ENCODE measurements at regions not wholly inside any gene's neighbourhood (a gene's known extent, or its start where the extent isn't known, plus 50 kb on each side); places are given as distances from the start of the nearest gene placed in this dataset.

DNA sequence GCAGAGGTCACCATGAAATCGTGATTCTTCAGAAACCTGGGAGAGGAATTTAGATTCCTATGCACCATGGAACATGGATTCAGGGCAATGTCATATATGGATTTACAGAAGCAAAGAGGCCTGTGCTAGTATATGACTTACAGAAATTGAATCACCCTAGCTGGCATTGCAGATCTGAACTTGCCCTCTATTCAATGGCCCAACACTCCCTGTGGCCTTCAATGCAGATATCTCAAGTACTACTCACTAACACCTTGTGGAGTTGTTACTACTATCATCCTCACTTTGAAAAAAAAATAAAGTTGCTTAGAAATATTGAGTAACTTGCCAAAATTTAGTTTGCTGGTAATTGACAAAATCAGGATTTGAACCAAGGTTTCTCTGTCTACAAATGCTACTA is 305.4 kb upstream of the SLITRK1 start:
- TF ChIP-seq, protein P1, sequence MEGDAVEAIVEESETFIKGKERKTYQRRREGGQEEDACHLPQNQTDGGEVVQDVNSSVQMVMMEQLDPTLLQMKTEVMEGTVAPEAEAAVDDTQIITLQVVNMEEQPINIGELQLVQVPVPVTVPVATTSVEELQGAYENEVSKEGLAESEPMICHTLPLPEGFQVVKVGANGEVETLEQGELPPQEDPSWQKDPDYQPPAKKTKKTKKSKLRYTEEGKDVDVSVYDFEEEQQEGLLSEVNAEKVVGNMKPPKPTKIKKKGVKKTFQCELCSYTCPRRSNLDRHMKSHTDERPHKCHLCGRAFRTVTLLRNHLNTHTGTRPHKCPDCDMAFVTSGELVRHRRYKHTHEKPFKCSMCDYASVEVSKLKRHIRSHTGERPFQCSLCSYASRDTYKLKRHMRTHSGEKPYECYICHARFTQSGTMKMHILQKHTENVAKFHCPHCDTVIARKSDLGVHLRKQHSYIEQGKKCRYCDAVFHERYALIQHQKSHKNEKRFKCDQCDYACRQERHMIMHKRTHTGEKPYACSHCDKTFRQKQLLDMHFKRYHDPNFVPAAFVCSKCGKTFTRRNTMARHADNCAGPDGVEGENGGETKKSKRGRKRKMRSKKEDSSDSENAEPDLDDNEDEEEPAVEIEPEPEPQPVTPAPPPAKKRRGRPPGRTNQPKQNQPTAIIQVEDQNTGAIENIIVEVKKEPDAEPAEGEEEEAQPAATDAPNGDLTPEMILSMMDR (conservative IDR thresholded peaks at IDR 0.05; ENCODE audit: low read depth, low read length), result no peak
- TF ChIP-seq CEBPB (IDR thresholded peaks at IDR 0.05; ENCODE audit: low read depth, low read length) (no peak), POLR2A (IDR thresholded peaks at IDR 0.05; ENCODE audit: low read depth, low read length) (no peak), USF2 (IDR thresholded peaks at IDR 0.05; ENCODE audit: low read depth, low read length) (no peak), RCOR1 (IDR thresholded peaks at IDR 0.05; ENCODE audit: insufficient replicate concordance, low read length) (no peak), MAFK (IDR thresholded peaks at IDR 0.05; ENCODE audit: low read depth, low read length) (no peak)

All from IMR-90 (cell line).